HG03457 (cell line): ENCODE measurements at regions not wholly inside any gene's neighbourhood (a gene's known extent, or its start where the extent isn't known, plus 50 kb on each side); places are given as distances from the start of the nearest gene placed in this dataset.
"Not testable (repeated sequence)": the region's sequence is repeated elsewhere in the genome, so short reads cannot be mapped to it uniquely, and the experiment has no call there.

Experiments
- ATAC-seq: cut with Tn5 transposase; IDR thresholded peaks from one replicate; pipeline ENCODE4 v1.9.1; 2021; ENCODE audit warnings: moderate number of reproducible peaks; ENCODE audit not compliant: unreplicated experiment

- ATAC-seq, result no peak
Measured at GRCh38 chrX:42832764-42833549, 55.0 kb upstream of the PPP1R2C start.

DNA sequence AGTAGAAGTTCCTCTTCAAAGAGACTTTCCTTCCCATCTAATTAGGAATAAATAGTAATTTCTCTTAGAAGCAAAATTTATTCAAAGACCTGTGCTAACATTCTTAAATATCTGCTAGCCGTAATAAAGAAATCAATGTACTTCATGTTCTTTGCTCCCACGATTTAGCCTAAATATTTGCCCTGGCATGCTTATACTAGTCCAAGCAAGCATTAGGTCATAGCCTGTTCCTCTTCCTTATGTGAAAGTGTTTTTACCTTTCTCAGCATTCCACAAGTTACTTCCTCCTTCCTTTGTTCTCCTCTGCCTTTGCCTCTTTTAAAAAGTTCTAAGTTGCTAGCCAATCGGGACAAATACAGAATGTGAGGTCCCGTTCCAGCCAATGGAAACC, 55.6 kb upstream of the PPP1R2C start:
- not testable (repeated sequence) for ATAC-seq

GRCh38 chrX:42837101-42837726, 59.3 kb upstream of the PPP1R2C start:
- ATAC-seq, result no peak

- ATAC-seq, result no peak
Measured at GRCh38 chrX:42837747-42838146, 59.8 kb upstream of the PPP1R2C start.

GRCh38 chrX:42839632-42840031, 61.7 kb upstream of the PPP1R2C start:
- ATAC-seq, result no peak

GRCh38 chrX:42846741-42847140, 68.8 kb upstream of the PPP1R2C start:
- no peak for ATAC-seq

GRCh38 chrX:42855259-42855658, 77.3 kb upstream of the PPP1R2C start:
- ATAC-seq, result no peak

DNA sequence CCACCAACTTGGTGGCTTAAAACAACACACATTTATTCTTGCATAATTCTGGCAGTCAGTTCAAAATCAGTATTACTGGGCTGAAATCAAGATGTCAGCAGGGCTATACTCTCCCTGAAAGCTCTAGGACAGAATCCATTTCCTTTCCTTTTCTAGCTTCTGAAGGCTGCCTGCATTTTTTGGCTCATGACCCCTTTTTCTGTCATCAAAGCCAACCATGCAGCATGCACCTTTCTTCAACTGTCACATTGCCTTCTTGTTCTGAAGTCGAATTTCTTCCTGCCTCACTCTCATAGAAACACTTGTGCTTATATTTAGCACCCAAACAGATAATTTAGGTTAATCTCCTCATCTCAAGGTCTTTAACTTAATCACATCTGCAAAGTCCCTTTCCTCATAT, 79.8 kb upstream of the PPP1R2C start:
- ATAC-seq, result no peak

DNA sequence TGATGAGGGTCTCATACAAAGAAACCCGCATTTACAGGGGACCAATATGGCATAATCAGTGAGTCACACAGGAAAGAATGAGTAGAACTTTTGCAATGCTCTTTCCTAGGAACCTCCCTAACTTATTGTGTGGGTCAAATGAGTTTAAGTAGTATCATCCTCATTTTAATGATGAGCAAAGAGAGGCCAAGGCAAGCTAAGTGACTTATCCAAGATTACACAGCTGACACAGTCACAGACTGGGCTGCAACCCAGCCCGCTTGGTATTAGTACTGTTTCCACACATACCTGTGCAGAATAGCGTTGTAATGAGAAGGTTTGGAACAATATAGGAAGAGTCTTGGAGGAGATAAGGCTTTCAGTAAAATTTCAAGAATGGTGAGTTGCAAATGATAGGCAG, 91.0 kb upstream of the PPP1R2C start:
- ATAC-seq, result no peak

GRCh38 chrX:42869659-42870476, 91.9 kb upstream of the PPP1R2C start:
- ATAC-seq, result peak; percentile 84

- no peak for ATAC-seq
Measured at GRCh38 chrX:42886519-42886918, 108.6 kb upstream of the PPP1R2C start.

- ATAC-seq, result no peak
Measured at GRCh38 chrX:42900947-42901346, 123.0 kb upstream of the PPP1R2C start.

GRCh38 chrX:42902513-42902912, 124.5 kb upstream of the PPP1R2C start:
- no peak for ATAC-seq

GRCh38 chrX:42920752-42921151, 142.8 kb upstream of the PPP1R2C start:
- ATAC-seq, result no peak

DNA sequence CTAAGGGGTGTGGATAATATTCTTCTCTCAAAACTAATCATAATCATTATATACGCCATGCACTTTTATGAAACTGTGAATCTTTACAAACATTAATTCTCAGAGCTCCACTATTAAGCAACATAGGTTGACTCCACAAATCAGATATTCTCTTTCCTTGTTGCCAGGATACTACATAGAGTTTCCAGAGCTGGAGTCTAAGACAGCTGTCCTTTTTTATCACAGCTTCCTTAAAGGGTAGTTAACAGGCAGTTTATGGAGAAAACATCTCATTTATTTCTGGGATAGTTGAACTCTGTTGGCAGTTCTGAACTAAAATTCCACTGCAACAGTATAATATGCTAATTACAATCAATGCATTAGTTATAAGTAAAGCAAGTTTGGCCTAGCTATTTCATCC, 152.1 kb upstream of the PPP1R2C start:
- no peak for ATAC-seq

DNA sequence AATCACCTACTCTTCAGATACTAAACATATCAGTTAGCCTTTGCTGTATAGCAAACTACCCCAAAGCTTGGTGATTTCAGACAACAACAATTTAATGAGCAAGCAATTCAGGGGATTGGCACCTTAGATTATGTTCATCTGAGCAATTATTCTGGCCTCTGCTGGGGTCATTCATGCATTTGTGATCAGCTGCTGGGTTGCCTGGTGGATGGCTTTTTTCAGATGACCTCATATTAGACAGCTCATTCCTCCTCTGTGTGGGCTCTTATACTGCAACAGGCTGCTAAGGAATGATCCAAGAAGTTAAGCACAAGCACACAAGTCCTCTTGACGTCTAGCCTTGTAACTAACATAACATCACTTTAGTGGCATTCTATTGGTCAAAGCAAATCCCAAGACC, 153.0 kb upstream of the PPP1R2C start:
- ATAC-seq, result no peak

DNA sequence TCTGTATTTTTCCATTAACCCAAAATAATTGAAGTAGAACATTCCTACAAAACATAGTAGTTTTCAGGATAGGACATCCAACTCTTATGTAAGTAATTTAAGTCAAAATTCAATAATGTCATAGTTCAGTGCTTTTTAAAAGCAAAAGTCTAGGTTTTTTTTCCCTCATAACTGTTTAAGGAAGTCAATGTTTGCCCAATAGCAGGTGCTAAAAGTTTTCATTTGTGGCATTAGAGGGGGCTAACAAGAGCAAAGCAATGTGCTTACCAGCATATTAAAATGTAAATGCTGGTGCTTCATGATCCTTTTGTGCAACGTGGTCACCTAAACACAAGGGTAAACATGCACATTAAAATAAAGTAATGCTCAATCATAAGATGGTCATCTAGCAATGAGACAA, 155.2 kb upstream of the PPP1R2C start:
- ATAC-seq, result no peak

- ATAC-seq, result peak; percentile 93
Measured at GRCh38 chrX:42934020-42934726, 156.2 kb upstream of the PPP1R2C start.

DNA sequence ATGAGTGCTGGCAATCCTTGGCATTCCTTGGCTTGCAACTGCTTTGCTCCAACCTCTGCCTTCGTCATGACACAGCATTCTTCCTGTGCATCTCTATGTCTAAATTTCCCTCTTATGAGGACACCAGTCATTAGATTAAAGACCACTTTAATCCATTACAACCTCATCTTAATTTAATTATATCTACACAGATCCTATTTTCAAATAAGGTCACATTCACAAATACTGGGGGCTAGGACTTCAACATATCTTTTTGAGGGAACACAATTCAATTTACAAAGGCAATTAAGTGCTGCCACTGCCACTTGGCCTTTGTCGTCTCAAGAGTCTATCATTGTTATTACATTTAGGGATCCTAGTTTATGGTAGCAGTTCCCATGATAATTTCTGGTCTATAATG, 163.7 kb upstream of the PPP1R2C start:
- no peak for ATAC-seq

DNA sequence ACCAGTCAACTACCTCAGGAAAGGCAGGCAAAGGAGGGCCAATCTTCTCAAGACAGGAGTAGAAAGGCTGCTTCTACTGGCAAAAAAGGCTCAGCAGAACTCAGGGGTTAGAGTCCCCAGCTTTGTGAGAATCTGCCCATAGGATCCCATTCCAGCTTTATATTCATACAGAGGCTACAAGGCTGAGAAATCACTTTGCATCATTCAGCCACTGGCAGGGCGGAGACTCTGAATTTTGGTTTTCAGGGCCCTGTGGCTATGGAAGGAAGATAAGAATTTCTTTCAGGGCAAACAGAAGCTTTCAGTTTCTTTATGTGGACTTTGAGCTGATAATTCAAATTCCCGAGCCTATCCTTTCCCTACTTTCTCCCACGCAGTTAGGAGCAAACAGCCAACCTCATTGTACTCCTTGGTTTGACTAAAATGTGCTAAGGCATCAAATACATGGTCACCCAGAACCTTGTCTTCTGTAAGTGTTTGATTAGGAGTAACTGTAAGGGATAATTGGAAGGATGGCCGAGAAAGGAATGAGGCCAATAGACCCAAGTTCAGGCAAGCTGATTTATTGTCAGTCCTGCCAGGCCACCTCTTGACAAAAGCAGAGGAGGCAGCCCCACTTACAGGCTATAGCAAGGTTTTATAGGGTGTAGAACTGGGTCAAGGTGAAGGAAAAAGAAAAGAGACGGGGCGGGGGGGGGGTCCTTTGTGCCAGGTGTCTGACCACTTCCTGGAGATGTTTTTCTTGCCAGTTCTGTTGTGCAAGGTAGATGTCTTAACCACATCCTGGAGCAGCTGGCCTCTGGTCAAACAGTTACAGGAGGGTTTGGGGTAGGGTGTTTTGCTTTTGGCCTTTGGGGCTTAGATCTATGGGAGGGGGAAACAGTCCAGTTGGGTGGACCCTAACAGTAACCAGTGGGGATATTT, 165.3 kb upstream of the PPP1R2C start:
- ATAC-seq, result peak; percentile 76
